Colonic mucosa (tissue), 4 donors: ENCODE measurements at regions not wholly inside any gene's neighbourhood (a gene's known extent, or its start where the extent isn't known, plus 50 kb on each side); places are given as distances from the start of the nearest gene placed in this dataset.

ENCODE experiments used
- DNase-seq: peaks from one replicate; pipeline ENCODE4 v3.0.0-alpha.2; 2020
- H3K27ac ChIP-seq: fragments of 200-600 bp; one replicate; pipeline ENCODE4 v1.8.0; 2021
- H3K27me3 ChIP-seq: fragments of 200-600 bp; one replicate; pipeline ENCODE4 v1.8.0; 2021
- H3K36me3 ChIP-seq: fragments of 200-600 bp; one replicate; pipeline ENCODE4 v1.8.0; 2021
- H3K4me1 ChIP-seq: fragments of 200-600 bp; one replicate; pipeline ENCODE4 v1.8.0; 2021; ENCODE audit warnings: mild to moderate bottlenecking
- H3K4me3 ChIP-seq: fragments of 200-600 bp; one replicate; pipeline ENCODE4 v1.8.0; 2021
- H3K9ac ChIP-seq, 2 donors: one replicate each; pipeline ENCODE4 v1.7.0; 2013; ENCODE audit warnings: control low read depth in 2 of 2, low read depth in 2 of 2, low read length in 2 of 2
- H3K9me3 ChIP-seq: fragments of 200-600 bp; one replicate; pipeline ENCODE4 v1.8.0; 2021
- CTCF ChIP-seq: fragments of 200-600 bp; IDR thresholded peaks from one replicate; pipeline ENCODE4 v1.8.0; 2022; ENCODE audit warnings: antibody characterized with exemption, mild to moderate bottlenecking
- intact Hi-C: fragments of 100-400 bp; cut with DNase I; formaldehyde crosslinking; loops from one replicate; pipeline ENCODE4 v1.14.1; 2022
- donor health status: healthy.
- donor health status: DM: no; HTN: no; CAD: no.
- donor health status: DM: no; HTN: no; CAD: no.

DNA sequence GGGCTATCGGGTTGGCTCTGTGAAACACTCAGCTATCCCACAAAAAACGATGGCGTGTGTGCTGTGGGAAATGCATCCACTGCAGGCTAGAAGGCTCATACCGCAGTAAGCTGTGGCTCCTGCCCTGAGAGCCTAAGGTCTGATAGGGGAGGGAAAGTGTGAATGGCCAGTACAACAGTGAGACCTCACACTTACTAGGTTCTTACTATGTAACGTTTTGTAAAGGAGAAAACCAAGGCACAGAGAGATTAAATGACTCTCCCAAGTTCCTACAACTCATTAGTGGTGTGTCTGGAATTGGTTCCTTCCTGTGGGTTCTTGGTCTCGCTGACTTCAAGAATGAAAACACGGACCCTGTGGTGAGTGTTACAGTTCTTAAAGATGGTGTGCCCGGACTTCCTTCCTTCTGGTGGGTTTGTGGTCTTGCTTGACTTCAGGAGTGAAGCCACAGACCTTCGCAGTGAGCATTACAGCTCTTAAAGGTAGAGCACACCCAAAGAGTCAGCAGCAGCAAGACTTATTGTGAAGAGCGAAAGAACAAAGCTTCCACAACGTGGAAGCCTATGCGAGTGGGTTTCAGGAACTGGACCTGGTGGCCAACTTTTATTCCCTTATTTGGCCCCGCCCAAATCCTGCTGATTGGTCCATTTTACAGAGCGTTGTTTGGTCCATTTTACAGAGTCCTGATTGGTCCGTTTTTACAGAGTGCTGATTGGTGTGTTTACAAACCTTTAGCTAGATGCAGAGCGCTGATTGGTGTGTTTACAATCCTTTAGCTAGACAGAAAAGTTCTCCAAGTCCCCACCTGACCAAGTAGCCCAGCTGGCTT lies 161.7 kb downstream of the POLR2M start:
- no peak for TF ChIP-seq CTCF
- H3K4me3 ChIP-seq, result no peak overlapping the region
- no peaks in the 10 kb centered on the region for H3K9me3 ChIP-seq
- intact Hi-C loops, result loop anchor here (2.0 kb wide), 1 partner anchor 203 kb away; no protein-coding TSS in a partner anchor
- DNase-seq, result no peak
- H3K27me3 ChIP-seq, result no peaks in the 10 kb centered on the region
- H3K4me1 ChIP-seq, result no peaks in the 10 kb centered on the region
- no peak overlapping the region for H3K27ac ChIP-seq
- no peak overlapping the region for H3K9ac ChIP-seq
- H3K36me3 ChIP-seq, result no peaks in the 10 kb centered on the region

DNA sequence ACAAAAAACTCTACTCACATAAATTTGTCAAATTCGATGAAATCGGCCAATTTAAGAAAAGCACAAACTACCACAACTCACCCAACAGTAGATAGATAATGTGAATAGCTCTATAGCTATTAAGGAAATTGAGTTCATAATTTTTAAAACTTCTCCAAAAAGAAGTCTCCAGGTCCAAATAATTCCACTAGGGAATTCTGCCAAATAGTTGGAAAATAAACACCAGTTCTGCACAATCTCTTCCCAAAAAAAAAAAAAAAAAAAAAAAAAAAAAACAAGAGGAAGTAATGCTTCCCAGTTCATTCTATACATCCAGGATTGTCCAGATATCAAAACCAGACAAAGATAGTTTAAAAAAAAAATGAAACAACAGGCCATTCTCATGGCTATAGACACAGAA lies 164.2 kb downstream of the POLR2M start:
- no peak for TF ChIP-seq CTCF
- no peak for DNase-seq
- H3K27me3 ChIP-seq, result no peaks in the 10 kb centered on the region
- no peaks in the 10 kb centered on the region for H3K36me3 ChIP-seq
- no peaks in the 10 kb centered on the region for H3K4me1 ChIP-seq
- no peak overlapping the region for H3K27ac ChIP-seq
- H3K9me3 ChIP-seq, result no peaks in the 10 kb centered on the region
- intact Hi-C loops, result no loop called here
- H3K4me3 ChIP-seq, result no peak overlapping the region
- H3K9ac ChIP-seq, result no peak overlapping the region

DNA sequence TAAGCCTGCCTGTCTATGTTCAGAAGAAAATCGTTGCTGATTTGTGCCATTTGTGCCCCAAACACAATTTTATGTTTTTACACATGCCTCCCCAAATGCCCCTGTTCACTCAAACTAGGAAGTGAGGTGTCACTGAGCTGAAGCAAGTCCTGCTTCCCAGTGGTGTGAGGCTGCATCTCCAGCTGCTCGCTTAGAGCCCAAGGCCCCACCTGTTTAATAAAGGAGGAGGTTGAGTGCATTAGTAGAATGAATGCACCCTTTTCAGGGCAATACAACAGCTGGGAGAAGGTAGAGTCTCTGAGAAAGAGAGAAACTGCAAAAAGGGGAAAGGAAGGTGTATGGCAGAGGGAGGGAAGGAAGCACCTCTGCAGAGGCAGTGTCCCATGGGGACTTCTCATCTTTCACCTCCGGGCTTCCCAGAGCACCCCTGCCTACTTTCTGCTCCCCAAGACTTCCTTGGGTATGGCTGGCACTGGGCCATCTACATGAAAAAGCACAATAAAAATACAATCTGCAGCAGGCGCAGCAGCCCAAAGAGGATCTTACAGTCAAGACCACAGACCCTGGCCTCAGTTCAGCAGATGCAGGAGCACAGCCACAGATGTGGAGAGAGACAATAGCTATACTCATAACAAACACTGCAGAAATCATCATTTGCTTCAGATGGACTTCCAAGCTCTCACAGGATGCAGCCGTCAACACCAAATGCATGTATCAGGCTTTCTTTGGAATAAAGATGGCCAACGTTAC lies 165.9 kb downstream of the POLR2M start:
- Histone ChIP-seq H3K36me3 (no peaks in the 10 kb centered on the region), H3K9me3 (no peaks in the 10 kb centered on the region), H3K4me3 (no peak overlapping the region), H3K27me3 (no peaks in the 10 kb centered on the region), H3K4me1 (no peaks in the 10 kb centered on the region), H3K9ac (no peak overlapping the region), H3K27ac (no peak overlapping the region)
- intact Hi-C loops, result no loop called here
- no peak for TF ChIP-seq CTCF
- DNase-seq, result no peak

- Histone ChIP-seq H3K9me3 (no peaks in the 10 kb centered on the region), H3K9ac (no peak overlapping the region), H3K36me3 (no peaks in the 10 kb centered on the region), H3K4me3 (no peak overlapping the region), H3K27ac (no peak overlapping the region), H3K27me3 (no peaks in the 10 kb centered on the region), H3K4me1 (no peaks in the 10 kb centered on the region)
- TF ChIP-seq CTCF, result no peak
- no peak for DNase-seq
- intact Hi-C loops, result no loop called here
These were observed 167.2 kb downstream of the POLR2M start for GRCh38 chr15:57873564-57874209.

DNA sequence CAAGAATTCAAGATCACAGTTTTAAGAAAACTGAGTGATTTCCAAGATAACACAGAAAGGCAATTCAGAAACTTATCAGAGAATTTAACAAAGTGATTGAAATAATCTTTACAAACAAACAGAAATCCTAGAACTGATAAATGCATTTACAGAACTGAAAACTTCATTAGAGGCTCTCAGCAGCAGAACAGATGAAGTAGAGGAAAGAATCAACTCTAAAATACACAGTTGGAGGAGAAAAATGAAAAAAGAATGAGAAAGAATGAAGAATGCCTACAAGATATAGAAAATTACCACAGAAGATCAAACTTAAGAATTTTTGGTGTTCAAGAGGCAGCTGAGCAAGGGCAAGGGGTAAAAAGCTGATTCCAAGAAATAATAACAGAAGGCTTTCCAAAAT lies 168.8 kb downstream of the POLR2M start:
- no peak for DNase-seq
- H3K27me3 ChIP-seq, result no peaks in the 10 kb centered on the region
- intact Hi-C loops, result no loop called here
- no peak overlapping the region for H3K9ac ChIP-seq
- no peaks in the 10 kb centered on the region for H3K9me3 ChIP-seq
- TF ChIP-seq CTCF, result no peak
- H3K4me1 ChIP-seq, result no peaks in the 10 kb centered on the region
- H3K27ac ChIP-seq, result no peak overlapping the region
- no peak overlapping the region for H3K4me3 ChIP-seq
- no peaks in the 10 kb centered on the region for H3K36me3 ChIP-seq
